ENCODE measurements at regions not wholly inside any gene's neighbourhood (a gene's known extent, or its start where the extent isn't known, plus 50 kb on each side); places are given as distances from the start of the nearest gene placed in this dataset.

DNA sequence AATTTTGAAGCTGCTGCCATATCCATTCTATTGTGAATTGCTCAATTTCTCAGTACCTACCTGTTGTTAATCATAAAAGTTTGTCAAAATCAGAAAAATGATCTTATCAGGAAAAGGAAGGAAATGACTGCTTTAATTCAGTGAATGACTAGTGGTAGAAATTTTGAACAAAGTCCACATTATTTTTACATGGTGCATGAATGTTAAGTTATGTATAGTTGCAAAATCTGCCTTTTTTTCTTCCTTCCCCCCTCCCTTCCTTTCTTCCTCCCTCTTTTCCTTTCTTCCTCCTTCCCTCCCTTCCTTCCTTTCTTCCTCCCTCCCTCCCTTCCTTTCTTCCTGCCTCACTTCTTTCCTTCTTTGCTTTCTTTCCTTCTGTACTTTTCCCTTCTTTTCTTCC, 127.1 kb upstream of the TSHZ2 start:
- Histone ChIP-seq H3K4me3 (ENCODE audit: low read depth, low read length) (no peak overlapping the region), H3K9me3 (no peaks in the 10 kb centered on the region), H3K4me1 (no peaks in the 10 kb centered on the region), H3K36me3 (ENCODE audit: control insufficient read depth, insufficient read depth, low read length) (no peaks in the 10 kb centered on the region), H3K27me3 (replicated peaks; ENCODE audit: control insufficient read depth, insufficient read depth, low read length) (no peaks in the 10 kb centered on the region)
- Mint-ChIP-seq H3K4me3 (ENCODE audit: unreplicated experiment) (no peak overlapping the region), H3K9me3 (ENCODE audit: unreplicated experiment) (no peaks in the 10 kb centered on the region), H3K36me3 (ENCODE audit: insufficient read depth, unreplicated experiment) (no peaks in the 10 kb centered on the region), H3K27me3 (ENCODE audit: insufficient read depth, unreplicated experiment) (peaks cover 4% of the 10 kb centered on the region), H3K4me1 (ENCODE audit: low read depth, unreplicated experiment) (no peaks in the 10 kb centered on the region), H3K27ac (ENCODE audit: unreplicated experiment) (no peak overlapping the region)
- DNase-seq: no peak
- intact Hi-C loops (cut with micrococcal nuclease; ENCODE audit: unreplicated experiment): loop anchor here (10.0 kb wide), 1 partner anchor 330 kb away; no protein-coding TSS in a partner anchor
- CTCF ChIA-PET: no interaction called here
- TF ChIP-seq, protein P1, sequence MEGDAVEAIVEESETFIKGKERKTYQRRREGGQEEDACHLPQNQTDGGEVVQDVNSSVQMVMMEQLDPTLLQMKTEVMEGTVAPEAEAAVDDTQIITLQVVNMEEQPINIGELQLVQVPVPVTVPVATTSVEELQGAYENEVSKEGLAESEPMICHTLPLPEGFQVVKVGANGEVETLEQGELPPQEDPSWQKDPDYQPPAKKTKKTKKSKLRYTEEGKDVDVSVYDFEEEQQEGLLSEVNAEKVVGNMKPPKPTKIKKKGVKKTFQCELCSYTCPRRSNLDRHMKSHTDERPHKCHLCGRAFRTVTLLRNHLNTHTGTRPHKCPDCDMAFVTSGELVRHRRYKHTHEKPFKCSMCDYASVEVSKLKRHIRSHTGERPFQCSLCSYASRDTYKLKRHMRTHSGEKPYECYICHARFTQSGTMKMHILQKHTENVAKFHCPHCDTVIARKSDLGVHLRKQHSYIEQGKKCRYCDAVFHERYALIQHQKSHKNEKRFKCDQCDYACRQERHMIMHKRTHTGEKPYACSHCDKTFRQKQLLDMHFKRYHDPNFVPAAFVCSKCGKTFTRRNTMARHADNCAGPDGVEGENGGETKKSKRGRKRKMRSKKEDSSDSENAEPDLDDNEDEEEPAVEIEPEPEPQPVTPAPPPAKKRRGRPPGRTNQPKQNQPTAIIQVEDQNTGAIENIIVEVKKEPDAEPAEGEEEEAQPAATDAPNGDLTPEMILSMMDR (IDR thresholded peaks at IDR 0.05; ENCODE audit: insufficient read depth in 1 of 2, low read depth in 1 of 2, low read length in 1 of 2, severe bottlenecking in 1 of 2, unreplicated experiment in 1 of 2): no peak
- POLR2A ChIA-PET: no interaction called here
- BruUV-seq (replicated peaks): no TSS peak

DNA sequence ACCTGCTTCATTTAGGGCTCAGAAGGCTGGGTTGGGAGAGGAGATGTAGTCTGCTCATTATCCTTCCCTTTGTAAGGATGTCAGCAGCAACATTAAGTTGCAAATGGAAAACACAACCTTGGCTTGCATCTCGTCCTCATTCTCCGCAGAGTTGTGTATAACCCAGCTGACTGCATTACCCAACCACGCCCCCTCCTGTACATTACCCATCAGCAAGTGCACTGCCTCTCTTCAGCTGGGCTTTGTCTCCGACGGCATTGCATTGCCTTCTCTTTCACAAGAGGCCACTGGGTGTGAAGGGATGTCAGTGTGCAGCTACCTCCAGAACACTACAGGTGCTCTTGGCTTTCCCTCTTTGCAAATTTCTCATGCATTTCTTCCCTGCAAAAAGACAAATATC, 128.7 kb upstream of the TSHZ2 start:
- no TSS peak for BruUV-seq (replicated peaks)
- TF ChIP-seq, protein P1 (IDR thresholded peaks at IDR 0.05; ENCODE audit: insufficient read depth in 1 of 2, low read depth in 1 of 2, low read length in 1 of 2, severe bottlenecking in 1 of 2, unreplicated experiment in 1 of 2): no peak
- Histone ChIP-seq H3K27me3 (replicated peaks; ENCODE audit: control insufficient read depth, insufficient read depth, low read length) (no peaks in the 10 kb centered on the region), H3K36me3 (ENCODE audit: control insufficient read depth, insufficient read depth, low read length) (no peaks in the 10 kb centered on the region), H3K4me1 (no peaks in the 10 kb centered on the region), H3K4me3 (ENCODE audit: low read depth, low read length) (no peak overlapping the region), H3K9me3 (no peaks in the 10 kb centered on the region)
- H3K4me3 Mint-ChIP-seq (ENCODE audit: unreplicated experiment): no peak overlapping the region
- H3K9me3 Mint-ChIP-seq (ENCODE audit: unreplicated experiment): no peaks in the 10 kb centered on the region
- H3K27me3 Mint-ChIP-seq (ENCODE audit: insufficient read depth, unreplicated experiment): peaks cover 14% of the 10 kb centered on the region
- intact Hi-C loops (cut with micrococcal nuclease; ENCODE audit: unreplicated experiment): loop anchor here (10.0 kb wide), 1 partner anchor 329 kb away; no protein-coding TSS in a partner anchor
- CTCF ChIA-PET: no interaction called here
- no peaks in the 10 kb centered on the region for H3K36me3 Mint-ChIP-seq (ENCODE audit: insufficient read depth, unreplicated experiment)
- POLR2A ChIA-PET: no interaction called here
- DNase-seq: no peak
- H3K27ac Mint-ChIP-seq (ENCODE audit: unreplicated experiment): no peak overlapping the region
- no peaks in the 10 kb centered on the region for H3K4me1 Mint-ChIP-seq (ENCODE audit: low read depth, unreplicated experiment)

DNA sequence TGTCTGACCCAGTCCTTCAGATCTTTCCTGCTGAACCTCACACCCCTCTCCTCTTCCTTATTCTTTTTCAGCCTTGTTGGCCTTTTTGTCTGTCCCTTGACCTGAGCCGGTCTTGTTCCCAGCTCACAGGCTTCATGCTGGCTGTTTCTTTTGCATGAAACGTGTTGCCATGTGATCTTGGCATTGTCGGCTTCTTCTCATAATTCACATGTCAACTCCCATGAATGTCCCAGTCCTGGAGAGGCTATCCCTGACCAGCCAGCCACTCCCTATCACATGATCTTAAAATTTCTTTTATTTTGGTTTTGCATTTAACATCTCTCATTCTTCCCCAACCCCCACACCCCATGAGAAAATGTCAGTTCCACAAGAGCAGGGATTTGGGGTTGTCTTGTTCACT, 131.2 kb upstream of the TSHZ2 start:
- POLR2A ChIA-PET: no interaction called here
- Histone ChIP-seq H3K36me3 (ENCODE audit: control insufficient read depth, insufficient read depth, low read length) (no peaks in the 10 kb centered on the region), H3K4me3 (ENCODE audit: low read depth, low read length) (no peak overlapping the region), H3K4me1 (no peaks in the 10 kb centered on the region), H3K27me3 (replicated peaks; ENCODE audit: control insufficient read depth, insufficient read depth, low read length) (no peaks in the 10 kb centered on the region), H3K9me3 (no peaks in the 10 kb centered on the region)
- intact Hi-C loops (cut with micrococcal nuclease; ENCODE audit: unreplicated experiment): loop anchor here (10.0 kb wide), 1 partner anchor 326 kb away; no protein-coding TSS in a partner anchor
- Mint-ChIP-seq H3K27ac (ENCODE audit: unreplicated experiment) (no peak overlapping the region), H3K4me3 (ENCODE audit: unreplicated experiment) (no peak overlapping the region), H3K9me3 (ENCODE audit: unreplicated experiment) (no peaks in the 10 kb centered on the region), H3K4me1 (ENCODE audit: low read depth, unreplicated experiment) (no peaks in the 10 kb centered on the region), H3K36me3 (ENCODE audit: insufficient read depth, unreplicated experiment) (no peaks in the 10 kb centered on the region), H3K27me3 (ENCODE audit: insufficient read depth, unreplicated experiment) (peaks cover 20% of the 10 kb centered on the region)
- no TSS peak for BruUV-seq (replicated peaks)
- DNase-seq: no peak
- TF ChIP-seq, protein P1 (IDR thresholded peaks at IDR 0.05; ENCODE audit: insufficient read depth in 1 of 2, low read depth in 1 of 2, low read length in 1 of 2, severe bottlenecking in 1 of 2, unreplicated experiment in 1 of 2): no peak
- CTCF ChIA-PET: no interaction called here
